SU-DHL-6 (cell line): ENCODE measurements at regions not wholly inside any gene's neighbourhood (a gene's known extent, or its start where the extent isn't known, plus 50 kb on each side); places are given as distances from the start of the nearest gene placed in this dataset.

ENCODE experiments used
- H2AFZ ChIP-seq: fragments of 200-600 bp; sonication (generic); 2 replicates; pipeline ENCODE4 v1.6.1; 2014; ENCODE audit warnings: low read depth, mild to moderate bottlenecking, moderate library complexity, mixed read lengths, antibody characterized with exemption, low read length; ENCODE audit not compliant: severe bottlenecking
- H3F3A ChIP-seq: fragments of 200-600 bp; shearing (Covaris generic); 2 replicates; pipeline ENCODE4 v1.6.0; 2016; ENCODE audit warnings: antibody characterized with exemption, mild to moderate bottlenecking; ENCODE audit not compliant: insufficient read depth
- H3K27ac ChIP-seq: fragments of 200-600 bp; sonication (generic); 2 replicates; pipeline ENCODE4 v1.5.1; 2016; ENCODE audit warnings: low read depth, mild to moderate bottlenecking, low read length, moderate library complexity, mixed read lengths
- H3K27me3 ChIP-seq: fragments of 200-600 bp; sonication (generic), shearing (Covaris generic); 2 replicates; pipeline ENCODE4 v1.6.0; 2014; ENCODE audit warnings: mild to moderate bottlenecking, low read length
- H3K36me3 ChIP-seq: fragments of 200-600 bp; sonication (generic); 2 replicates; pipeline ENCODE4 v1.6.1; 2014; ENCODE audit warnings: mild to moderate bottlenecking, low read length, mixed read lengths
- H3K4me2 ChIP-seq: fragments of 300-600, 200-600 bp; shearing (Covaris generic), sonication (generic); 2 replicates; pipeline ENCODE4 v1.6.0; 2014; ENCODE audit warnings: low read length, low read depth, mild to moderate bottlenecking; ENCODE audit not compliant: poor library complexity, severe bottlenecking
- H3K4me3 ChIP-seq: fragments of 200-600 bp; sonication (generic); 2 replicates; pipeline ENCODE4 v1.5.1; 2014; ENCODE audit warnings: antibody characterized with exemption, low read length, mild to moderate bottlenecking, mixed read lengths; ENCODE audit not compliant: insufficient read depth, poor library complexity, severe bottlenecking
- H3K79me2 ChIP-seq: fragments of 200-600 bp; sonication (generic); 2 replicates; pipeline ENCODE4 v1.6.1; 2014; ENCODE audit warnings: mild to moderate bottlenecking, low read length, moderate library complexity; ENCODE audit not compliant: insufficient read depth
- H3K9ac ChIP-seq: fragments of 200-600 bp; sonication (generic); 2 replicates; pipeline ENCODE4 v1.7.0; 2014; ENCODE audit warnings: mild to moderate bottlenecking, low read length
- H3K9me2 ChIP-seq: fragments of 200-600 bp; sonication (generic); replicated peaks from 2 replicates; pipeline ENCODE4 v1.6.1; 2014; ENCODE audit warnings: low read length; ENCODE audit not compliant: insufficient read depth
- H3K9me3 ChIP-seq: fragments of 200-600 bp; sonication (generic); 2 replicates; pipeline ENCODE4 v1.6.1; 2014; ENCODE audit warnings: low read length, mixed read lengths; ENCODE audit not compliant: insufficient read depth
- H4K20me1 ChIP-seq: fragments of 200-600 bp; sonication (generic); 2 replicates; pipeline ENCODE4 v1.6.1; 2014; ENCODE audit warnings: low read depth, mild to moderate bottlenecking, antibody characterized with exemption, low read length, moderate library complexity, mixed read lengths
- CTCF ChIP-seq: fragments of 200-600 bp; sonication (generic); IDR thresholded peaks from one replicate; pipeline ENCODE4 v1.5.1; 2017; ENCODE audit warnings: antibody characterized with exemption, mild to moderate bottlenecking, low read length, moderate library complexity; ENCODE audit not compliant: insufficient read depth, poor library complexity, severe bottlenecking
- EZH2phosphoT487 ChIP-seq: fragments of 200-600 bp; sonication (generic), shearing (Covaris generic); conservative IDR thresholded peaks from 2 replicates; pipeline ENCODE4 v1.6.1; 2018; ENCODE audit warnings: mild to moderate bottlenecking, antibody characterized with exemption, low read length, moderate library complexity, mixed read lengths

GRCh38 chr10:78997635-78998618 is 70.8 kb upstream of the ZMIZ1 start:
- H3K9me3 ChIP-seq, result no peaks in the 10 kb centered on the region
- H3F3A ChIP-seq, result no peaks in the 10 kb centered on the region
- no peaks in the 10 kb centered on the region for H3K27me3 ChIP-seq
- TF ChIP-seq EZH2phosphoT487 (no peak), CTCF (no peak)
- no peaks in the 10 kb centered on the region for H3K36me3 ChIP-seq
- no peaks in the 10 kb centered on the region for H3K79me2 ChIP-seq
- no peaks in the 10 kb centered on the region for H3K9me2 ChIP-seq
- H3K9ac ChIP-seq, result no peak overlapping the region
- H3K4me2 ChIP-seq, result no peak overlapping the region
- no peak overlapping the region for H3K27ac ChIP-seq
- no peak overlapping the region for H2AFZ ChIP-seq
- no peak overlapping the region for H3K4me3 ChIP-seq
- no peaks in the 10 kb centered on the region for H4K20me1 ChIP-seq

GRCh38 chr10:79001082-79001885 is 67.5 kb upstream of the ZMIZ1 start:
- Histone ChIP-seq H3F3A (no peaks in the 10 kb centered on the region), H3K9ac (no peak overlapping the region), H3K9me2 (no peaks in the 10 kb centered on the region), H3K4me3 (no peak overlapping the region), H3K36me3 (no peaks in the 10 kb centered on the region), H3K4me2 (no peak overlapping the region), H3K27ac (no peak overlapping the region), H4K20me1 (no peaks in the 10 kb centered on the region), H3K27me3 (no peaks in the 10 kb centered on the region), H3K79me2 (no peaks in the 10 kb centered on the region), H2AFZ (no peak overlapping the region), H3K9me3 (no peaks in the 10 kb centered on the region)
- TF ChIP-seq CTCF (no peak), EZH2phosphoT487 (no peak)

- H3K27me3 ChIP-seq, result no peaks in the 10 kb centered on the region
- H3F3A ChIP-seq, result no peaks in the 10 kb centered on the region
- no peak overlapping the region for H3K27ac ChIP-seq
- TF ChIP-seq EZH2phosphoT487 (no peak), CTCF (no peak)
- no peaks in the 10 kb centered on the region for H4K20me1 ChIP-seq
- H3K79me2 ChIP-seq, result no peaks in the 10 kb centered on the region
- no peak overlapping the region for H3K4me3 ChIP-seq
- H3K9ac ChIP-seq, result no peak overlapping the region
- H2AFZ ChIP-seq, result no peak overlapping the region
- no peaks in the 10 kb centered on the region for H3K36me3 ChIP-seq
- H3K9me2 ChIP-seq, result no peaks in the 10 kb centered on the region
- H3K9me3 ChIP-seq, result no peaks in the 10 kb centered on the region
- no peak overlapping the region for H3K4me2 ChIP-seq
Observed at GRCh38 chr10:79002336-79002735, 66.4 kb upstream of the ZMIZ1 start.
